GM21825 (cell line): ENCODE measurements at regions not wholly inside any gene's neighbourhood (a gene's known extent, or its start where the extent isn't known, plus 50 kb on each side); places are given as distances from the start of the nearest gene placed in this dataset.
"Not testable (repeated sequence)": the region's sequence is repeated elsewhere in the genome, so short reads cannot be mapped to it uniquely, and the experiment has no call there.

Source experiments
- ATAC-seq: cut with Tn5 transposase; IDR thresholded peaks from one replicate; pipeline ENCODE4 v1.9.1; 2021; ENCODE audit warnings: mild to moderate bottlenecking, moderate library complexity; ENCODE audit not compliant: unreplicated experiment

GRCh38 chr5:68689010-68689409, 404.8 kb upstream of the SLC30A5 start:
- no peak for ATAC-seq

DNA sequence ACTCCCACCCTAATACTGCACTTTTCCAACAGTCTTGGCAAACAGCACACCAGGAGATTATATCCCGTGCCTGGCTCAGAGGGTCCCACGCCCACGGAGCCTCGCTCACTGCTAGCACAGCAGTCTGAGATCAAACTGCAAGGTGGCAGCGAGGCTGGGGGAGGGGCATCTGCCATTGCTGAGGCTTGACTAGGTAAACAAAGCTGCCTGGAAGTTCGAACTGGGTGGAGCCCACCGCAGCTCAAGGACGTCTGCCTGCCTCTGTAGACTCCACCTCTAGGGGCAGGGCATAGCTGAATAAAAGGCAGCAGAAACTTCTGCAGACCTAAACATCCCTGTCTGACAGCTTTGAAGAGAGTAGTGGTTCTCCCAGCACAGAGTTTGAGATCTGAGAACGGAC, 401.9 kb upstream of the SLC30A5 start:
- ATAC-seq, result not testable (repeated sequence)

- ATAC-seq, result no peak
These were observed 395.5 kb upstream of the SLC30A5 start for GRCh38 chr5:68698025-68698940.

DNA sequence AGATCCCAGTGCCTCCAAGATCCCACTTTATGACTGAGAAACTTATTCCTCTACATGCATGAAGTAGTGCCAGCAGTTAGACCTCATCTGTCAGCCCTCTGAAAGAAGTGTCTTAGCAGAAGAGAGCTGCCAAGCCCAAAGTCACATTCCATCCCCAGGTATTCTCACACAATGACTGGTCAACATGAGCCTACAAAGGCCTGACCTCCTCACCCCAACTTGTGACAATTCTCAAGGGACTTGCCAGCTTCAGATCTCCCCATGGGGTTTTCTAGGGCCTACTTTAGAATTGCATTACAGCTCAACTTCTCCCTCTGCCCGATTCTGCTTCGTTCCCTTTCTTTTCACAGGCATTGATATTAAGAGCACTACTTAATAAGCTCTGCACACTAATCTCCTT, 393.8 kb upstream of the SLC30A5 start:
- no peak for ATAC-seq

DNA sequence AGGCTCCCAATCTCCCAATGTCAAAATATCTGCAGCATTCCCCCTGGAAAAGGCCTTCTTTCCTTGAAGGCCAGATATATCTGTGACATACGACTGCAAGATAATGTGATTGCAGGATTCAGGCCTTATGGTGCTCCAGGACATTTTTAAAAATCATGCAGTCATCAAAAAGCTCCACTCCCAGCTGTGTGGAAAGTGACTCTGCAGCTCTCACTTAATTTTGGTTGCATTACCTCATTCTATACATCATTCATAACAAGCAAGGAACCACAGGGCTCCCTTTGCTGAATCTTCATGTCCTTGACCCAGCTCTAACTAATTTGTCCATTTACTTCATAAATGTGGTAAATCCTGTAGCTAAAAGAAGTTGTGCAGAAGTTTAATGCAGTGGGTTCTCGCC, 386.2 kb upstream of the SLC30A5 start:
- no peak for ATAC-seq

DNA sequence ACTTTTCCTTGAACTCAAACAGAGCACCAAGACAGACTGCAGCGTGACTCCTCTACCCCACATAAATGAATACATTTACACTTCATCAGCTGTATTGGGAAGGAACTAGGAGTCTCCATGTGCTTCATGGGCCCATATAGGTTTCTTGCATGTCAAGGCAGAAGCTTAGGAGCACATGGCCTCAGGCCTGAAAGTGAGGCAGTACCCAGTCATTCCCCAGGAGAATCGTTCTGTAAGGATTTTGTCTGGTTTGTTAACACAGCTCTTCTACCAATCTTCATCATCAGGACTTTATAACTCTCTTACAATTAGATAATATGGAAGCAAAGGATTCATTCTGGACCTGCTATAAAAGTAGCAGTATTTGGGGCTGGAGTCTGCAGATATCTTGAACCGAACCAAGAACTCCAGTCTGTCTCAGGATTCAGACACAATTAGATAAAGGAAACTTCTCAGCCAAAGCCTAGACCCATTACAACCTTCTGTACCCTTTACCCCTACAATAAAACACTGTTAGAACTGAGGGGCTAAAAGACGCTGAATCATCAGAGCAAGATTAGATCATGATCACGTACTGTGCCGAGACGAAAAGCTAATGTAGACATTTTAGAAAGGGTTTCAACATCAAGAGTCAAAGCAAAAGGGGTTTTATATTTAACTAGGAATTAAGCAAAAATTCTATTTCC, 385.5 kb upstream of the SLC30A5 start:
- ATAC-seq, result no peak

- no peak for ATAC-seq
These were observed 385.0 kb upstream of the SLC30A5 start for GRCh38 chr5:68708842-68709170.

GRCh38 chr5:68709239-68709638, 384.6 kb upstream of the SLC30A5 start:
- ATAC-seq, result no peak

- no peak for ATAC-seq
These were observed 383.3 kb upstream of the SLC30A5 start for GRCh38 chr5:68710514-68710913.

GRCh38 chr5:68711293-68712200, 382.3 kb upstream of the SLC30A5 start:
- ATAC-seq, result peak; percentile 95

GRCh38 chr5:68714810-68715209, 379.0 kb upstream of the SLC30A5 start:
- ATAC-seq, result no peak

- ATAC-seq, result no peak
These were observed 372.8 kb upstream of the SLC30A5 start for GRCh38 chr5:68720884-68721610.

- ATAC-seq, result no peak
These were observed 371.5 kb upstream of the SLC30A5 start for GRCh38 chr5:68722357-68722756.

- no peak for ATAC-seq
These were observed 367.7 kb upstream of the SLC30A5 start for GRCh38 chr5:68725905-68726683.

GRCh38 chr5:68727931-68728330, 365.9 kb upstream of the SLC30A5 start:
- no peak for ATAC-seq

DNA sequence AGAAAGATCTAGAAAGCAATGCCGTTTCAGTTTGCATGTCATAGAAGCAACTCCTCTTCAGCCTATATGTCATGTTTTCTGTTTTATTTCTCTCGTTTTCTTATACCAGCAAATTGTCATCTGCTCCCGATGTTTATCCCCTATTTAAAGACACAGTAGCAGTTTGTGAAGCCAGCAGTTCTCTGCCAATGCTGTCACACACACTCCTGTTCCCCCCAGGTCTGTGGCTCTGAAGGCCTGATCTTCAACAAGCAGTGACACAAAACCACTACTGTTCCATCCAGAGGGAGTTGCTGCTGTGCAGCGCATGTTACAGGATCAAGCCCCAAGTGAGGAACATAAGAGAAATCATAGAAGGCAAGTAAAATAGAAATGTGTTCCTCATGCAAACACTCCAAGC, 364.1 kb upstream of the SLC30A5 start:
- no peak for ATAC-seq

- ATAC-seq, result no peak
These were observed 363.4 kb upstream of the SLC30A5 start for GRCh38 chr5:68730220-68730978.

DNA sequence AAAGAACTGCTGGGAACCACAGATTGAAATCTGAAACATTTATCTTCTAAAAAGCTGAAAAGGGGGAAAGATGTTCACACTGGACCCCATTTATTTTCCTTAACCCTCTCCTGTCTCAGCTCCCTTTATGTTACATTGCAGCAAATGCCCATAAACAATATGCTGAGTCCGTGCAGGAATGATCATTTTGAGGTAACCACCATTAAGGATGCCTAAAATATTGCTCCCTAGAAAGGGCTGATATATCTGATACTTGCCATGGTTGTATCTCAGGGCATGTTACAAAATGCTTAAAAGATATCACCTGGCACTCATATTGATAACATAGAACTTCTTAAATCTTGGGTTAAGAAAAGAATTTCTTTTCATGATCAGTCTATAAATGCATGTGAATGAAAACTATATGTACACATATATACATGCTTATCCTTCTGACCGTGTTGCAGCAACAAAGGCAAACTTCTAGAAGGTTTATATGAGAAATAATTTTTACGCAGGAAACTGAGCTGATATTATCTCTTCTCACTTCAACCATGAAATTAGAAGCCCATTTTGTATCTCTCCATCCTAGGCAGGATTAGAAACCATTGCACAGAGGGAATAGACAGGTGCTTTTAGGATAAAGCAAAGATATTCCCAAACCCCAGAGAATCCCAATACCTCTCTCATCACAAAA, 362.7 kb upstream of the SLC30A5 start:
- no peak for ATAC-seq

GRCh38 chr5:68732251-68732650, 361.6 kb upstream of the SLC30A5 start:
- ATAC-seq, result no peak
